Thyroid gland (tissue), 4 donors: ENCODE measurements at regions not wholly inside any gene's neighbourhood (a gene's known extent, or its start where the extent isn't known, plus 50 kb on each side); places are given as distances from the start of the nearest gene placed in this dataset.

Experiments
- CTCF ChIP-seq, 6 experiments: fragments of 200-600 bp in 3 of 6; fragments of 450-650 bp in 3 of 6; sonication (generic) in 3 of 6; IDR thresholded peaks; one replicate each; pipeline ENCODE4 v1.5.1; 2016 to 2019; ENCODE audit warnings: antibody characterized with exemption in 6 of 6, mild to moderate bottlenecking in 2 of 6, inconsistent platforms in 1 of 6, moderate library complexity in 1 of 6
- POLR2A ChIP-seq, 2 donors: fragments of 450-650 bp; IDR thresholded peaks; one replicate each; pipeline ENCODE4 v1.6.1; 2017; ENCODE audit warnings: antibody characterized with exemption in 2 of 2, mild to moderate bottlenecking in 2 of 2, moderate library complexity in 1 of 2

- TF ChIP-seq CTCF (IDR thresholded peaks at IDR 0.05) (no peak), POLR2A (IDR thresholded peaks at IDR 0.05) (no peak)
These were observed 142.5 kb upstream of the LPAR1 start for GRCh38 chr9:111180811-111181210.
